ENCODE measurements at regions not wholly inside any gene's neighbourhood (a gene's known extent, or its start where the extent isn't known, plus 50 kb on each side); places are given as distances from the start of the nearest gene placed in this dataset.
"Not testable (repeated sequence)": the region's sequence is repeated elsewhere in the genome, so short reads cannot be mapped to it uniquely, and the experiment has no call there.

DNA sequence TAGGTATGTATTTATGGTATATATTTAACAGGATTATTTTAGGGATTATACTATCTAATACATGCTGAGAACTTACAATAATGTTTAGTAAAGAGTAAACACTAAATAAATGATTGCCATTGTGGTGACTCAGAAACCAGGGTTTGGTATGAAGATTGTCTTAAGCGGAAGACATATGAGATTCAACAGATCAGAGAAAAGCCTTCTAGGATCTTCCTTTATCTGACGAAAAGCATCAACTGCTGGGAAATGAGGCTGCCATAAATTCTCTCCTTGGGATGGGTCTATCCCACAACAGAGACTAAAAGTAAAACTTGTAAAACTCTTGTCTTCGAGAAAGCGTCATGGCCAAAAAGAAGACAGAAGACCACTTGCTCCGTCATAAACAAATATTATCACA lies 1352.2 kb upstream of the EPHA6 start:
- no peak for DNase-seq (ENCODE audit: low read depth in 2 of 2)

GRCh38 chr3:95464346-95464745 lies 1350.0 kb upstream of the EPHA6 start:
- DNase-seq (ENCODE audit: low read depth in 2 of 2) = no peak

- DNase-seq (ENCODE audit: low read depth in 2 of 2) = no peak
Observed at GRCh38 chr3:95468331-95468730, 1346.1 kb upstream of the EPHA6 start.

DNA sequence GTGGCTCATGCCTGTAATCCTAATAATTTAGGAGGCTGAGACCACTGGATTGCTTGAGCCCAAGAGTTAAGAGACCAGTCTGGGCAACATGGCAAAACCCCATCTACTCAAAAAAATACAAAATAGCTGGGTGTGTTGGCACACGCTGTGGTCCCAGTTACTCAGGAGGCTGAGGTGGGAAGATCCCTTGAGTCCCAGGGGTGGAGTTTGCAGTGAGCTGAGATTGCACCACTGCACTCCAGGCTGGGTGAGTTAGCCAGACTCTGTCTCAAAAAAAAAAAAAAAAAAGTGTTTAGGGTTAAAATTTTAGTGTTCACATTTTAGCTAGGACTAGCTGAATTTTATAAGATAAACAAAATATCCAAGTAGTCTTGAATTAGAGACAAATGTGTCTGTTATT lies 1340.1 kb upstream of the EPHA6 start:
- DNase-seq (ENCODE audit: low read depth in 2 of 2) = no peak

- DNase-seq (ENCODE audit: low read depth in 2 of 2) = no peak
Observed at GRCh38 chr3:95476534-95476933, 1337.9 kb upstream of the EPHA6 start.

GRCh38 chr3:95506174-95506573 lies 1308.2 kb upstream of the EPHA6 start:
- no peak for DNase-seq (ENCODE audit: low read depth in 2 of 2)

- DNase-seq (ENCODE audit: low read depth in 2 of 2) = no peak
Observed at GRCh38 chr3:95508124-95508523, 1306.3 kb upstream of the EPHA6 start.

DNA sequence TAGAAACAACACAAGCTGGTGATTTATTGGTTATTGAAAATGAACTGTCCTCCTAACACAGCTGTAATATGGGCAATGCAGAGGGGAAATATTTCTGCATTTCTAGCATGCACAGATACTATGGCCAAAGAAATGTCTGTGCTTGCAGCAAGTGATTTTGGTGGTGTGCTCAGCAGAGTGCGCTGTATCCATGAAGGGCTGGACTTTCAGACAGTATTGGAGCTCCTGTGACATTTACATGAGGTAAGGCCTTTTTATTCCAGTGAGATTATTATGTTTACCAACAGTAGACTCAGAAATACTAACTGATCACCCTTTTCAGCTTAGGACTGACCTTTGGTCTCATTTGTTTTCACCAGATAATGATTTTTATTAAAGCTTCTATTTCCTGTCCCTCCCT lies 1302.6 kb upstream of the EPHA6 start:
- DNase-seq (ENCODE audit: low read depth in 2 of 2) = no peak

DNA sequence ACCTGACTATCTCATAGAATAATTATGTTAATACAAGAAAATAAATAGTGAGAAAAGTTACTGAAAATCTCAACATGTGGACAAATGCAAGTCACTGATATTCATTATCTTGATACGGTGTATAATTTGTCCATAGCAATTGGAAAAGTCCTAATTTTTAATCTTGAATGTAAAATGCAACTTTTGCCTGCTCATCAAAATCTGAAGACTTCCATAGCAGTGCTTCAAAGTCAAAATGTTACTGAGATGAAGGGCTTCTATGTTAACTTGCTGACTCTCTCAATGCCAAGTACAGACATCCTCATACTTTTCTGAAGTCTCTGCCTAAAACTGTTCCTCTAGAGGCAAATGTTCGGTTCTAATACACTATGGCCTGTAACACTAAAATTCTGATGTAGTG lies 1300.1 kb upstream of the EPHA6 start:
- no peak for DNase-seq (ENCODE audit: low read depth in 2 of 2)

- DNase-seq (ENCODE audit: low read depth in 2 of 2) = no peak
Observed at GRCh38 chr3:95521396-95521795, 1293.0 kb upstream of the EPHA6 start.

GRCh38 chr3:95522449-95522848 lies 1291.9 kb upstream of the EPHA6 start:
- no peak for DNase-seq (ENCODE audit: low read depth in 2 of 2)

- DNase-seq (ENCODE audit: low read depth in 2 of 2) = no peak
Observed at GRCh38 chr3:95539950-95540483, 1274.4 kb upstream of the EPHA6 start.

GRCh38 chr3:95565502-95565901 lies 1248.9 kb upstream of the EPHA6 start:
- DNase-seq (ENCODE audit: low read depth in 2 of 2) = no peak

DNA sequence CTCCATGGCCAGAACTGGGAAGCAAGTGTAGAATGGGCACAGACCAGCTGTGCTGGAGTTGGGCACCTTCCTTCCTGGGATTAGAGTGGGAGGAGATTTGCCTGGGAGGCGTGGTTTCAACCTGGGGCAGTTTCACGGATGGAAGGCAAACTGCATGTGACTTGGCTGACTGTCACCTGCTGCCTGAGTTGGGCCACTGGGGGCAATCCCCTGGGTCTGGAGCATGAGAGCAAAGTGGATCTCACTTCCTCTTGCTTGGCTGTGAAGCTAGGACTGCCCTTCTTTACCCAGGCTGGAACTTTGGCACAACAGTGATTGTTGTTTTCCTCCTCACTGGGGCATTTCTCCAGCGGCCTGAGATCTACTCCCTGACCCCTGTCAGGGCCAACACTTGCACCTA lies 1247.0 kb upstream of the EPHA6 start:
- DNase-seq (ENCODE audit: low read depth in 2 of 2) = no peak

DNA sequence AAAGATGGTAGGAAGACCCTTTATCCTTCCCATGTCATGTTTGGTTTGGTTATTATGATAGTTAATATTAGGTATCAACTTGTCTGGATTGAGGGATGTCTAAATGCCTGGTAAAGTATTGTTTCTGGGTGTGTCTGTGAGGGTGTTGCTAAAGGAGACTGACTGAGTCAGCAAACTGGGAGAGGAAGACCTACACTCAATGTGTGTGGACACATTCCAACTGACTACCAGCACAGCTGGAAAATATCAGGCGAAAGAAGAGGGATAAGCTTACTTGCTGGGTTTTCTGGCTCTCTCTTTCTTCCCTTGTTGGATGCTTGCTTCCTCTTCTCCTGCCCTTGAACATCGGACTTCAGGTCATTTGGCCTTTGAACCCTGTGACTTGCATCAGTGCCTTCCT lies 1227.6 kb upstream of the EPHA6 start:
- no peak for DNase-seq (ENCODE audit: low read depth in 2 of 2)

DNA sequence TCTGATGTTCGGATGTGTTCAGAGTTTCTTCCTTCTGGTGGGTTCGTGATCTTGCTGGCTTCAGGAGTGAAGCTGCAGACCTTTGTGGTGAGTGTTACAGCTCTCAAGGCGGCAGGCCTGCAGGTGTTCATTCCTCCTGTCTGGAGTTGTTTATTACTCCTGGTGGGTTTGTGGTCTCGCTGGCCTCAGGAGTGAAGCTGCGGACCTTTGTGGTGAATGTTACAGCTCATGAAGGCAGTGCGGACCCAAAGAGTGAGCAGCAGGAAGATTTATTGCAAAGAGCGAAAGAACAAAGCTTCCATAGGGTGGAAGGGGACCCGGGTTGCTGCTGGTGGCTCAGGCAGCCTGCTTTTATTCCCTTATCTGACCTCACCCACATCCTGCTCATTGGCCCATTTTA lies 1226.8 kb upstream of the EPHA6 start:
- not testable (repeated sequence) for DNase-seq (ENCODE audit: low read depth in 2 of 2)

- no peak for DNase-seq (ENCODE audit: low read depth in 2 of 2)
Observed at GRCh38 chr3:95588473-95588872, 1225.9 kb upstream of the EPHA6 start.

DNA sequence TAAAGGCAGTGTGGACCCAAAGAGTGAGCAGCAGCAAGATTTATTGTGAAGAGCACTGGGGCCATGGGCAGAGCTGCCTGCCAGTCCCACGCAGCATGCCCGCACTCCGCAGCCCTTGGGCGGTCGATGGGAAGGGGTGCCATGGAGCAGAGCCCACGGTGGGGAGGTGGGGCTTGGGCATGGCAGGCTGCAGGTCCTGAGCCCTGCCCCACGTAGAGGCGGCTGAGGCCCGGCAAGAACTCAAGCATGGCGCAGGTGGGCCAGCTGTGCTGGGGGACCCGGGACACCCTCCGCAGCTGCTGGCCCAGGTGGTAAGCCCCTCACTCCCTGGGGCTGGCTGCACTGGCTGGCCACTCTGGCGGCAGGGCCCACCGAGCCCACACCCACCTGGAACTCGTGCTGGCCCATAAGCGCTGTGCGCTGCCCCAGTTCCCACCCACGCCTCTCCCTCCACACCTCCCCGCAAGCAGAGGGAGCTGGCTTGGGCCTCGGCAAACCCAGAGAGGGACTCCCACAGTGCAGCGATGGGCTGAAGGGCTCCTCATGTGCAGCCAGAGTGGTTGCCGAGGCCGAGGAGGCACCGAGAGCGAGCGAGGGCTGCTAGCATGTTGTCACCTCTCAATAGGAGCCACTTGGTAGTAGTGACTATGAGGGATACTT lies 1218.8 kb upstream of the EPHA6 start:
- DNase-seq (ENCODE audit: low read depth in 2 of 2) = no peak

GRCh38 chr3:95607926-95608325 lies 1206.5 kb upstream of the EPHA6 start:
- DNase-seq (ENCODE audit: low read depth in 2 of 2) = no peak

DNA sequence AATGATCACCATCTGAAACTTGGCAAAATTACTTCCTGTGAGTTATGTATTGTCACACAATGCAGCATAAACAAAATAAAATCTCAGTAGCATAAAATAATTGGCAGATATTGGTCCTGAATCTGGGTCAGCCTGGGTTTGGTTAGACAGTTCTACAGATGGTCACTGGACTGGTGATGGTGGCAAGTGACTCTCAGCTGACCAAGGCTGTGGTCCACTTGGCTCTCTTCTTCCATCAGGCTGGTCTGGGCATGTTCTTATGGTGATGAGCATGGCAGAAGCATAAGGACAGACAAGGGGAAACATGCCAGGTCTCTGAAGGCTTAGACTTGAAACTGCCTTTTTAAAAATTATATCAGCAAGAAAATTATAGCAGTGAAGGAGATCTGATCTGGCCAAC lies 1205.0 kb upstream of the EPHA6 start:
- DNase-seq (ENCODE audit: low read depth in 2 of 2) = no peak

DNA sequence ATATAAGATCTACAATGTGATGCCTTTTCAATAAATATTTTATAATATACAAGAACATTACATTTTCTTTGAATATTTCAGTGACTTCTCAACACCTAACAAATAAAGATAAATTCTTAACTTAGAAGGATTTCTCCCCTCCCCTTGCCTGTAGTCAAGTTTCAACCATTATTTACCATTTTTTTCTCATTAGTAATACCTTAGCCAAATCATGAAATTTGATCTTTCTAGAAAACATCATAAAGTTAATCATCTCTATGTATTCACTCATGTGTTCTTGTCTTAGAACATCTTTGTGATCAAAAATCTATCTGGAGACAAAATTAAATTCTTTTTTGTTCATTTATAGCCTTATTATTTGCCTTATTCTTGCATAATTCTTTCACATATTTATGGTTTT lies 1201.8 kb upstream of the EPHA6 start:
- no peak for DNase-seq (ENCODE audit: low read depth in 2 of 2)

- no peak for DNase-seq (ENCODE audit: low read depth in 2 of 2)
Observed at GRCh38 chr3:95613993-95614392, 1200.4 kb upstream of the EPHA6 start.

GRCh38 chr3:95615592-95616310 lies 1198.6 kb upstream of the EPHA6 start:
- no peak for DNase-seq (ENCODE audit: low read depth in 2 of 2)
